ENCODE measurements at regions not wholly inside any gene's neighbourhood (a gene's known extent, or its start where the extent isn't known, plus 50 kb on each side); places are given as distances from the start of the nearest gene placed in this dataset.

- H3K4me3 ChIP-seq (ENCODE audit: low read length): no peak overlapping the region
- DNase-seq (ENCODE audit: low read depth, low spot score): no peak
Observed at GRCh38 chr13:111394211-111394922, 73.9 kb downstream of the TEX29 start.

GRCh38 chr13:111395511-111396393 lies 75.3 kb downstream of the TEX29 start:
- DNase-seq (ENCODE audit: low read depth, low spot score): no peak

GRCh38 chr13:111396457-111396856 lies 76.0 kb downstream of the TEX29 start:
- no peak overlapping the region for H3K4me3 ChIP-seq (ENCODE audit: low read length)
- no peak for DNase-seq (ENCODE audit: low read depth, low spot score)

More at GRCh38 chr13:111395511-111396393, 75.3 kb downstream of the TEX29 start:
- no peak overlapping the region for H3K4me3 ChIP-seq (ENCODE audit: low read length)

GRCh38 chr13:111397202-111397880 lies 76.9 kb downstream of the TEX29 start:
- no peak overlapping the region for H3K4me3 ChIP-seq (ENCODE audit: low read length)
- DNase-seq (ENCODE audit: low read depth, low spot score): no peak

GRCh38 chr13:111398196-111398595 lies 77.8 kb downstream of the TEX29 start:
- DNase-seq (ENCODE audit: low read depth, low spot score): no peak

GRCh38 chr13:111398715-111399299 lies 78.4 kb downstream of the TEX29 start:
- no peak for DNase-seq (ENCODE audit: low read depth, low spot score)
- no peak overlapping the region for H3K4me3 ChIP-seq (ENCODE audit: low read length)

More at GRCh38 chr13:111398196-111398595, 77.8 kb downstream of the TEX29 start:
- H3K4me3 ChIP-seq (ENCODE audit: low read length): no peak overlapping the region

- no peak for DNase-seq (ENCODE audit: low read depth, low spot score)
Observed at GRCh38 chr13:111399334-111399733, 78.9 kb downstream of the TEX29 start.

GRCh38 chr13:111399776-111400538 lies 79.5 kb downstream of the TEX29 start:
- no peak overlapping the region for H3K4me3 ChIP-seq (ENCODE audit: low read length)

More at GRCh38 chr13:111399334-111399733, 78.9 kb downstream of the TEX29 start:
- no peak overlapping the region for H3K4me3 ChIP-seq (ENCODE audit: low read length)

GRCh38 chr13:111401151-111401550 lies 80.7 kb downstream of the TEX29 start:
- no peak for DNase-seq (ENCODE audit: low read depth, low spot score)
- H3K4me3 ChIP-seq (ENCODE audit: low read length): no peak overlapping the region

More at GRCh38 chr13:111399776-111400538, 79.5 kb downstream of the TEX29 start:
- DNase-seq (ENCODE audit: low read depth, low spot score): no peak

GRCh38 chr13:111401755-111402154 lies 81.3 kb downstream of the TEX29 start:
- no peak for DNase-seq (ENCODE audit: low read depth, low spot score)
- H3K4me3 ChIP-seq (ENCODE audit: low read length): no peak overlapping the region

- DNase-seq (ENCODE audit: low read depth, low spot score): no peak
- no peak overlapping the region for H3K4me3 ChIP-seq (ENCODE audit: low read length)
Observed at GRCh38 chr13:111402441-111402840, 82.0 kb downstream of the TEX29 start.

- no peak overlapping the region for H3K4me3 ChIP-seq (ENCODE audit: low read length)
- no peak for DNase-seq (ENCODE audit: low read depth, low spot score)
Observed at GRCh38 chr13:111403266-111403665, 82.8 kb downstream of the TEX29 start.

GRCh38 chr13:111404746-111405145 lies 84.3 kb downstream of the TEX29 start:
- H3K4me3 ChIP-seq (ENCODE audit: low read length): no peak overlapping the region
- DNase-seq (ENCODE audit: low read depth, low spot score): no peak

- no peak for DNase-seq (ENCODE audit: low read depth, low spot score)
- H3K4me3 ChIP-seq (ENCODE audit: low read length): no peak overlapping the region
Observed at GRCh38 chr13:111406636-111407035, 86.2 kb downstream of the TEX29 start.

GRCh38 chr13:111407381-111408131 lies 87.1 kb downstream of the TEX29 start:
- H3K4me3 ChIP-seq (ENCODE audit: low read length): no peak overlapping the region
- no peak for DNase-seq (ENCODE audit: low read depth, low spot score)

- DNase-seq (ENCODE audit: low read depth, low spot score): no peak
- H3K4me3 ChIP-seq (ENCODE audit: low read length): no peak overlapping the region
Observed at GRCh38 chr13:111409413-111409812, 89.0 kb downstream of the TEX29 start.

GRCh38 chr13:111410232-111411021 lies 90.0 kb downstream of the TEX29 start:
- no peak for DNase-seq (ENCODE audit: low read depth, low spot score)
- H3K4me3 ChIP-seq (ENCODE audit: low read length): no peak overlapping the region
